ENCODE measurements at regions not wholly inside any gene's neighbourhood (a gene's known extent, or its start where the extent isn't known, plus 50 kb on each side); places are given as distances from the start of the nearest gene placed in this dataset.
"Not testable (repeated sequence)": the region's sequence is repeated elsewhere in the genome, so short reads cannot be mapped to it uniquely, and the experiment has no call there.

DNA sequence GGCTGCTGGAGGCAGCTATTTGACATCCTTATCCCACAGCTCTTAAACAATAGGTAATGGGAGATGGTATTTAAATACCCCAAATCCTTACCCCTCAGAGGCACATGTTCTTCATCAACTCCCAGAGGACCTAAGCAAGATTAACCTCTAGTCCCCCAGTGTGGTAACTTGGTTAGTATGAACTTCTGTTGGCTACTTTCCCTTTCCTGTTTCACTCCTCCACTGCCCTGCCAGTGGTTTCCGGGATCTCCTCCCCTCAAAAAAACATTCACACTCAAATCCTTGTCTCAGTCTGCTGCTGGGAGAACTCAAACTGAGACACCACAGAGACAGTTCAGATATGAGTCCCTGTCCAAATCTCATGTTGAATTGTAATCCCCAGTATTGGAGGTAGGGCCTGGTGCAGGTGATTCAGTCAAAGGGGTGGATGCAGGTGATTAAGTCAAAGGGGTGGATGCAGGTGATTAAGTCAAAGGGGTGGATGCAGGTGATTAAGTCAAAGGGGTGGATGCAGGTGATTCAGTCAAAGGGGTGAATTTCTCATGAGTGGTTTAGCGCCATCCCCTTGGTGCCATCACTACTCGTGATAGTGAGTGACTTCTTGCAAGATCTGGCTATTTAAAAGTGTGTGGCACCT is 335.0 kb upstream of the CTNNB1 start:
- DNase-seq: no peak

DNA sequence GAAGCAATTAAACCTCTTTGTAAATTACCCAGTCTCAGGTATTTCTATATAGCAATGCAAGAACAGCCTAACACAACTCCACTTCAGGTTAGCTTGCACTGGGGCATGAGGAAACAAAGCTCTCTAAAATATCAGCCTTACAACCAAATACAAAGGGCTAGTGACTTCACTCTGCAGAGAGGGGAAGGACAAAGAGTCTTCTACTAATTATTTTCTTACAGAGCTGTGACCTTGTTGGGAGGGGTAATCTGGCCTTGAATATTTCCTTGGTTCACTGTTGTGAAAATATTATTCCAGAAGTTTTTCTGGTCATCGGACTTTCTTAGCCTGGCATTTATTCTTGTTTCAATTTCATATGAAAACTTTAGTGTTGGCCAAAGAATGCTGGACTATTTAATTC is 334.4 kb upstream of the CTNNB1 start:
- DNase-seq: no peak

DNA sequence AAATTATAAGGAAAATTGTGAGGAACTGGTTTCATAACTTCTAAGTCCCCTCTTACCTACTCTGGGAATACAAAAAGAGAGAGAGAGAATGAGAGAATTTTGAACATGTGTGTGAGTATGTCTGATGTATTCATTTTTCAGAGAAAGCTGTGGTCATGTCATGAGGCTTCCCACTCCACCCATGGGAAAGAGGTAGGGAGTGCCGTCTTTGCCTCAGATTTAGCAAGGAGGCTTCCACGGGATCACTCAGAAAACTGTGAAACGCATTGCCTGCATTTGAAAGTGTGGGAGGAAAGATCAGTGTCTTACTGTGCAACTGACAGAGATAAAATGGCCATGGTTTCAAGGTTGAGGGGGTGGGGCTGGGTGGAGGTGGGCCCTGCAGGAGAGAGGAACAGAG is 331.5 kb upstream of the CTNNB1 start:
- DNase-seq: no peak

DNA sequence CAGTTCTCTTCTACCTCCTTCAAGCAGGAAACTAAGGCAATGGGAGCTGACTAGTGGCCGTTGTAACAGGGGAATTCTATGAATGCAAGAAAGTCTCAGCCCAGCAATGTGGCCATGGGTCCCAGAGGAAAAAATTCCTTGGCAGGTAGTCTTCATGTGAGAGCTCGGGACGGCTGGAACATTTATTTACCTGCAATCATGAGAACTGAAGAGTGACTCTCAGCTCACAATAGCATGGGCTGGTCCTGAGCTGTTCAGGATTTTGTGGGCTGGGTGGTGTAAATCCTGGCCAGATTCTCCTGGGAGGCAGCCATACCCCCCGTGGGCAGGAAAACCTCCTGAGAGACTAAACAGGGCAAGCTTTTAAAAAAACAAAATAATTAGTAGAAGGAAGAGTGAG is 330.3 kb upstream of the CTNNB1 start:
- DNase-seq: no peak

DNA sequence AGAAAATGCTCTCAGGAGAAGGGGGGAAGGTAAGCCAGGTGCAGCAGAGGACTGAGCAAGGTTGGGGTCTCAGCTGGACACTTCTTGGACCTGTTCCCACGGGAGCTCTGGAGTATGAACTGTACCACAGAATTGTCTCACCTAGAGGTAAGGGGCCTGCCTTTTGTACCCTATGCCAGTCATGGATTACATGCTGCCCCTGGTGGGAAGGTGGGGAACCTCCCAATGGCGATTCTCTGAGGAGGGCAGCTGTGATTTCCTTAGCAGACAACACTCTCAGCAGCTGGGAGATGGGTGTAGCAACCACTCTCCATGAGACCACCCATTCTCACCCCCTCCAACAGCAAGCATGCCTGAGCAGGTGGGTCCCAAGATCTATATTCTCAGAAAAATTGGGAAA is 329.4 kb upstream of the CTNNB1 start:
- no peak for DNase-seq

DNA sequence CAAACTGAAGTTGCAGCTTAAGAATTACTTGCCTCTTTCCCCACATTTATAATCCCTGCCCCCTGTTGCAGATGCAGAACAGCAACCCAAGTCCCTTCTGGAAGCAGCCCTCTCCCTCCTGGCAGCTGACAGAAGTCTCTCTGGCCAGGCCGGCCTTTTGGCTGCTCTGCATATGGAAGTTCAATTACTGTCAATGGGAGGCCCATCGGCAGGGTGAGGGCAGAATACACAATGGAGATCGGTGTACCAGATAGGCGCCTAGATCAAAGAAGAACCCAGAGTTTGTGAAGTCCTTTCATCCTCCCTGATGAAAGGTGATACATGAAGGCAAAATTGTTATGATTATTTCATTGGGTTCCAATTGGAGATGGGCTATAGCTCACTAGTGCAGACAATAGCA is 327.9 kb upstream of the CTNNB1 start:
- no peak for DNase-seq

DNA sequence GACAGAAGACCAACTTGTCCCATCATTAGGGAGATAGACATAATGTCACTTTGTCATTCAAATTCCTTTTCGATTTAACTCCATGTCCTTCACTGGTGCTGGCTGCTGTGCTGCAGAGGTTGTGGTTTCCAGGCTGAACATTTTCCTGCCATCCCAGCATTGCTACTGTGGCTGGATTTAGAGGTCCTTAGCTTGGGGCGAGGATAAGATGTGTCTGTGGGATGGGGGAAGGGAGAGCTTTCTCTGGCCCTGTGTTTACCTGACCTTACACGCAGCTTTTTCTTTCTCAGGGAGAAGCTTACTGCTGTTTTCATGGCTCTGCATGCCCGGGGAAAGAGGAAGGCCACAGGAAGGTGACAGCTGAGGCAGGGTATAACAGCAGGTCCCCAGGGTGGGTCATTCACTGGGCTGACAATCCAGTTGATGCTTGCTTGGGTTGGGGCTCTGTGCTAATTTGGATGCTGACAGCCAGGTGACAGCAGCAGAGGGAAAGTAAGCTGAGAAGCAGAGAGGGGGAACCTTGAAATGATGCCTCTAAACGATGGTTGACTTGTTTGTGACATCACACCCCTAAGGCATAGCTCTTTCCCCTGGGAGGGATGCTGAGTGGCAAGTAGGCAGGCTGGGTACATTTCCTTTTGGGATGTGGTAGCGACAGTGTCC is 326.9 kb upstream of the CTNNB1 start:
- DNase-seq: no peak

DNA sequence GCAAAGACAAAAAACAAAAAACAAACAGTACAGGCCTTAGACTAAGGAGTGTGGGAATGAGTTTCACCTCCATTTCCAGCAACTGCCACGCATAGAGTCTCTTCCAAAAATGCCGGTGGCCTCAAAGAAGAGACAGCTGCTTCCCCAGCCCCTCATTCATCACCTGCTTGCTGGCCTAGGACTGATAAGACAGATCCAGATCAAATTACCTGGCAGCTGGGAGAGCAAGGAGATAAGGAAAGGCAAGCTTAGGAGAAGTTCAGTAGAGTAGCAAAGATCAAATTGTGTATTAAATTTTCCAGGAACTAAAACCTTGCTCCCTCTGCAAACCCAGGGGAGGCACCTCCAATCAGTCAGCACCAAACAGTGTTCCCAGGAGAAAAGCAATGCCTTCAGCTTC is 325.8 kb upstream of the CTNNB1 start:
- DNase-seq: no peak

DNA sequence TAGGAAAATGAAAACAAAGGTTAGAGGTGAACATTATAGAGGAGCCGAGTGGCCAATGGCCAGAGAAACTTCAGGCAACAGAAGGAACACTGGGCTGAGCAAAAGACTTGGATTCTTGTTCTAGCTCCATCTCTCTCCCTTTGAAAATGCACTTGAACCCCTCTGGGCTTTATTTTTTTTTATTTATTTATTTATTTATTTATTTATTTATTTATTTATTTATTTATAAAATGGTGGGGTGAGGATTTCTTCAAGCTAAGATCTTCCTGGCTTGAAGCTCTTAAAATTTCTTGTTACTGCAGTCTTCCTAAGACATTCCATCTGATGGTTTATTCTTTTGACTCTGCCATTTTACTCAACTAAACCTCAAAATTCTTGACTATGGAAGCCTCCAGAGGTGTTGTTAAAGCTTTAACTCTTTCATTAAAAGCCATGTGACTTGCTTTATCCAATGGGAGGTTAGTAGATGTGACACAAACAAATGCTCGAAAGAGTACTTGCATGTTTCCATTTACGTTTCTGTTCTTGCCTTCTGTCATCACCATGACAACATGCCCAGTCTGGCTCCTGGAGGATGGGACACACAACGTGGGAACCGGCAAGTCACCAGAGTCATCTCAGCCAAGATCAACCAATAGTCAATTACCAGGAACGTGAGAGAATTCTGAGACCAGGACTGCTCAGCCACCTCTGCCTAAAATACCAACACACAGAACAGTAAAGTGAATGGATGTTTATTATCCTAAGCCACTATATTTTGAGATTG is 325.2 kb upstream of the CTNNB1 start:
- DNase-seq: no peak

DNA sequence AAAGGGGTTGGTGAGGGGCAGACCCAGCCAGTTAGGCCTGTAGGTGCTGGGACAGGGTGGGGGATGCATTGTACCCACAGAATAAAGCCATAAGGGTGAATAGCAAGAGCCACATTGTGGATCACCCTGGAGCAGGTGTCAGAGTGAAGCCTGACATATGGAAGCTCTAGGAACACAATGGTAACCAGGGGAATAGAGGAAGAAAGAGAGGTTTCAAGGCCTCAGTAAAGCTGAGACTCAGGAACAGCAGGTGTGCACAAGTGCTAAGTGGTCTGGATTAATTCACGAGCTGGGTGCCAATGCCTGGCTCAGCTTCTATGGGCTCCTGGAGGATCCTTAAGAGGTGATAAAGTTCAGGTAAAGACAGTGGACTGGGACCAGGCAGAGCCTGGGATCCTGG is 323.7 kb upstream of the CTNNB1 start:
- DNase-seq: no peak

DNA sequence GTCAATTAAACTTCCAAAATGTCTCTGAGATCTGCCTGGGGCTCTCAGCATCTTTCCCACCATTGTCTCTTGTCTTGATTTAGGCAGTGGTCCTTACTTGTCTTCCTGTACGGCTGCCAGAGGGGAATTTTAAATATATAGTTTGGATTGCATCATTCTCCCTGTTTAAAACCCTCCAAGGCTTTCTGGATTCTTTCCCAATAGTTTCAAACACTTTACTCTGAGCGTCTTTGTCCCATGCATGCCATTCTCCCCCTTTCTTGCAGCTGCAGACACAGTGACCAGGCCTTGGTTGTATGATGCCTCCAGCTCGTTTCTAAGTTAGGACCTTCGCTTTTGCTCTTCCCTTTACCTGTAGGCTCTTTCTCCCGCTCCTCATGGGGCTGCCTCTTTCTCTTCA is 323.3 kb upstream of the CTNNB1 start:
- DNase-seq: no peak

DNA sequence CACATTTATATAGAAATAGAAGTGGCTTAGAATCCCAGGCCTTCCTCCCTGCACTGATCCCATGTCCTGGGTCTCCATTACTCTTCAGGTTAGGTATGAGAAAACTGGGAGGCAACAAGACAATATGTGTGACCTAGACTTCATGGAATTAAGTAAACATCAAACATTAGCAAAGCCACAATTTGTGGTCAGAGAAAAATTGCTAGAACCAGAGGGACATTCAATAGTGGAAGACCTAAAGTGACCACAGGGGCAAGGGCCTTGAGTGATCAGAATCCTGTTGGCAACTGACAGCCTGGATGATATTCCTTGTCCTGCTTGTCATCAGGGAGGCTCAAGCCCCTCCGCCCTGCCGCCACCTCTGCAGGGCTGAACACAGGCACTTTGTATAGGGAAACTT is 322.8 kb upstream of the CTNNB1 start:
- no peak for DNase-seq

DNA sequence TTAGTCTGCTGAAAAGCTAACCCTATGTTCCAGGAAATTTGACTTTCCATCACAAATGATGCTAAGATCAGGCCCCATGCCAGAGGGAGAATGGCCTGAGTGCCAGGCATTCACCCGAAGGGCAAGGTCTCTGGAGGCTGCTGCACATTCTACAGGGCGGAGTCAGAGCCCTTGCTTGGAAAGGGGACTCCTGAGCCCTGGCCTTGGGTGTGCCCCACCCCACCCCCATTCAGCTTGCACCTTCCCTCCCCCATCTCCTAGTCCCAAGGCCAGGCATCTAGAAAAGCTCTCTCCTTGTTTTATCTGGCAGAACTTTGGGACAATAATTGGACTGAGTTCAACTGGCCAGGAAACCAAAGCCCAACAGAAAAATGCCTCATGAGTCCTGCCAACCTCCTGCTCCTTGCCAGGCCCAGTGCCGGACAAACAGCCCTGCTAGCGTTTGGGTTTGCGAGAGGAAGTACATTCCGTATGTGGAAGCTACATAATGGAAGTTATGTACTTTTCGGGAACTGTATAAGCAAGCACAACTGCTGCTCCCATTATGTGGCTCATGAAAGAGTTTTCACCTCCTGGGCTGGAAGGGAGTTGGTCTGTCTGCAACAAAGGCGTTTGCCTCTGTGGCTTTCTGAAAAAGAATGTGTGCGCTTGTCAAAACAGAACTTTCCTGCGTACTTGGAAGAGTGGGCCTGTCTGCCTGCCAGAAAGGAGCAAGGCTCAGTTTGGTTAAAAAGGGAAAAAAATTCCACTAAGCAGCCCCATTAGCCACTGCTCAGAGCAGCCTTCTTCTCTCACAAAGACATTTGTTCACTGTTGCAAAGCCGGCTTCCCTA is 321.5 kb upstream of the CTNNB1 start:
- DNase-seq: no peak

DNA sequence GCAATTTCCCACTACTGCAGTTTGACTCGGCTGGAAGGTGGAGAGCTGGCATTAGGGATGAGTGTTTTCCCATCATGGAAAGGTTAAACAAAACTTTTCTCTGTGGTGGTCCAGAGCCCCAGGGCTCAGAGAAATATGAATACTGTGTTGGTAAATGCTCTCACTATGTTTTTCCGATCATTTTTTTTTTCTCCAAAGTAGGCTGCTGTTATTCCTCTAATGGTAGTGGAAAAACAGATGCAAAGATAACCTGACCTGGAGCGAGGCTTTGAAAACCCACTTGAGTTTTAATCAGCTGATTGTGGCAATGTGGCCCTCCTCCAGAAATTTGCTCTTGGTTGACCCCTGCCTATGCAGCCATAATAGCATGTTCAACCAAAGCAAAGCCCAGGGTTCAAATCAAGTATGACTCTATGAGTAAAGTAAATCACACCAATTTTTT is 320.8 kb upstream of the CTNNB1 start:
- DNase-seq: no peak

DNA sequence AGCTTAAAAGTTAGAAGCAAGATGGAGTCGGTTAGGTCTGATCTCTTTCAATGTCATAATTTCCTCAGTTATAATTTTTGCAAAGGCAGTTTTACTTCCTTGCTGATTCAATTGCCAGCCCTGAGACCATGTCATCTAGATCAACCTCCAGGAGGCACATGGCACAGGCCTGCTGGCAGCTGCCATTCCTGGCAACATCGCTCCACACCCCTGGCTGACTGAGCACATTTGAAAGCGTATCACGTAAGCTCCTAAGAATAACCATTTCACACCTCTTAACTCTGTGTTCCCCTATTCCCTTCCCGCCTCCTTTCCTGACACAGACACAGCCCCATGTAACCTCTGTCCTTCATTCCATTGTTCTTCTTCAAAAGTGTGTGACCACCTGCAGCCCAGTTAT is 313.9 kb upstream of the CTNNB1 start:
- DNase-seq: no peak

DNA sequence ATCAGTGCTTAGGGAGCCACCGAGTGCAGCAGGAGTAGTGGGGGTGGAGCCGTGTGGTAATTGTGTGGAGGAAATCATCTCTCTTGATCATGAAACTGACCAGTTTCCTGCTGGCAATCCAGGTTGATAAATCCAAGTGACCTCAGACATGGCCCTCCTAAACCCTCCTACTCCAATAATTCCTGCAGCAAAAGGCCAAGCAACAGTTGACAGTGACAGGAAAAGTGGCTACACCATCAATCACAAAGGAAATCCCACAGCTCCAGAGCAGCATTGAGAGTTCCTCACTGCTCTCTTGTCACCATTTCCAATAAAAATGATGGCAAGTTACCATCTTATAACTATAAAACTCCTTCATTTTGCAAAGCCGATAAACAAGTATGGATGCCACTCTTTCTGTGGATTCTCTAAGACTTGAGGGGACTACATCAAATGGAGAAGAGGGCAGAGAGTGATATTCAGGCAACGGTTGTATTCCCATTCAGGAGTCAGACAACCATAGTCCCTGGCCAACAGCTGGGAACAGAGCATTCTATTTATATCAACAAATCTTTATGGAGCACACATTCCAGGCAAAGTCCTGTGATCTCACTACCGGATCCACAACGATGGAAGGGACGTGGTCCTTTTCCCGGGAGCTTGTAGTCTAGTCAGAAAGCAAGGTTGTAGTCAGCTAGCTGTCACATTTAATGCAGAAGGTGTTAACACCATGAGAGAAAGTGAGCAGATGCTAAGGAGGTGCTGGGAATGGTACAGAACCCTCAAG is 312.5 kb upstream of the CTNNB1 start:
- DNase-seq: no peak

DNA sequence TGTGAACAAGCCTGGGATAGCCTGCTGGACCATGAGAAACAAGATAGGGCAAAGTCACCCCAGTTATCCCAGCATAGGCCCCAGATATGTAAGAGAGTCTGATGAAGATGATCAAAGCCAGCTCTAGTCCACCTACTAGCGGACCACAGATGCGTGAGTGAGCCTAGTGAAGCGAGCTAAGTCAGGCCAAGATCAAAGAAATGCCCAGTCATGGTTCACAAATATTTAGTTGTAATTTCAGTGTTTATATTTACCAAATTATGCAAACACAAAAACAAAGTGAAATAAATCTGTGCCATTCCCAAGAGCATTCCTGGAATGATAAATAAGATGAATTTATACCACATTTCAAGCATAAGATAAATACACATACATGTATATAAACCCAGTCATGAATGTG is 308.1 kb upstream of the CTNNB1 start:
- no peak for DNase-seq

DNA sequence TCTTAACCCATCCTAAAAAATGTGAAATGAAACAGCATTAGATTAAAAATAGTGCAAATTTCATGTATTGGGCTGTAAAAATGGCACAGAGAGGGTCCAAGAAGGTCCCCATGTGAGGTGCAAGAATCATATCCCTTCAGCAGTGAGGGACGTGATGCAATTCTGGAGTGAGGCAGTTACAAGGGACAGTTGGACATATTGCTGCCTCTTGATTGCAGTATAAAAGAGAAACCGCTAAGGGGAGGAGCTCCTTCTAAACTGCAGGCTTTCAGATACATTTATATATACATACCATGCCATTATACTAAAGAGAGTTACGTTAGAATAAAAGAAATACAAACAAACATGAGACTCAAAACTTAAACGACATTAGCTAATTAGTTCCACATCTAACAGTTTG is 304.2 kb upstream of the CTNNB1 start:
- no peak for DNase-seq

DNA sequence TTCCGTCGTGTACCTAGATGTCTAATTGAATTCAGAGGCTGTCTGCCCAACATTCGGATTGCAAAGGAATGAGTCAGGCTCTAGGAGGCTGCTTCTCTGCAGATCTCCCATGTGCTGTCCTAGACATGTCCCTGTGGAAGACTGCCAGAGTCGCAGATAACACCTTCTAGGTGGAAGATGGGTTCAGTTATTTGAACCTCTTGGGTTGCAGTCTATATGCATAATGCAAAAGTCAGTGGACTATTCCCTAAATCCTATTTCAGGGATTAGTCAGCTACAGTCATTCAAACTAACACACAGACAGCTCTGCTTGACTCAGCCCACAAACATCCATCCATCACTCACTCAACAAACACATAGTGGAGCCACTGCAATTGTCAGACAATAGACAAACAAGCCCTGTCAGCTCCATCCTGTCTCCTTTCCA is 300.0 kb upstream of the CTNNB1 start:
- no peak for DNase-seq

DNA sequence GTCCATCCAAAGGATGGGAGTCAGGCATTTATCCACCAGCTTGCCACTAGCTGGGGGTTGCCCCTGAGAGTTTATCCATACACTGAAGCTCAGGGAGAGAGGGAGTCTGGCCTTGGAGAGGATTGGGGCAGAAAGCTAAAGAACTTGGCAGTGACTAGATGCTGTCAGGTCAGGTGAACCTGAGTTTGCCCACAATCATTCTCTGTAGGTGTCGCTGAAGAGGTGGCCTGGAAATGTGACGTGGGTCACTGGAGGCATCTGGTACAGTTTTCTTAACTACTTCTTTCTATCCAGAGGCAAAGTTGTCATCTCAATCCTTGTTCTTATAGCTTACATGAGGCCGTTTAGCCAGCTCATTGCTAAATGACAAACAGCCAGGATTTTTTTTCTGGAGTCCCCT is 298.0 kb upstream of the CTNNB1 start:
- DNase-seq: no peak

DNA sequence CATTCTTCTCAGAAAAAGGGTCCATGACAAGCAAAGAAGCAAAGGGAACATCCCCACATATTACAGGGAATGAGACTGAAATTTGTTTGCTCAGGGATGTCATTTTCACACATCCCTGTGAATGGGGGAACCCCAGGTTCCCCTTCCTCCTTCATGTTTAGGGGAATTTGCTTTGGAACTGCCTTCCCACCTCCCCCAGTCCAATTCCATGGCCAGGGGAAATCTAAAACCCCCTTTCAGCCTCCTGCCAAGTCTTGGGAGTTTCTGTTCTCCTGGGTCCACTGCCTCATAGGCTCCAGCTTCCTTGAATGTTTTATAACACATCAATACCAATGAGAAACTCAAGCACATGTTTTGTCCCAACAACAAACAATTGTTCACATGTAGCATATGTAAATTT is 297.5 kb upstream of the CTNNB1 start:
- no peak for DNase-seq

DNA sequence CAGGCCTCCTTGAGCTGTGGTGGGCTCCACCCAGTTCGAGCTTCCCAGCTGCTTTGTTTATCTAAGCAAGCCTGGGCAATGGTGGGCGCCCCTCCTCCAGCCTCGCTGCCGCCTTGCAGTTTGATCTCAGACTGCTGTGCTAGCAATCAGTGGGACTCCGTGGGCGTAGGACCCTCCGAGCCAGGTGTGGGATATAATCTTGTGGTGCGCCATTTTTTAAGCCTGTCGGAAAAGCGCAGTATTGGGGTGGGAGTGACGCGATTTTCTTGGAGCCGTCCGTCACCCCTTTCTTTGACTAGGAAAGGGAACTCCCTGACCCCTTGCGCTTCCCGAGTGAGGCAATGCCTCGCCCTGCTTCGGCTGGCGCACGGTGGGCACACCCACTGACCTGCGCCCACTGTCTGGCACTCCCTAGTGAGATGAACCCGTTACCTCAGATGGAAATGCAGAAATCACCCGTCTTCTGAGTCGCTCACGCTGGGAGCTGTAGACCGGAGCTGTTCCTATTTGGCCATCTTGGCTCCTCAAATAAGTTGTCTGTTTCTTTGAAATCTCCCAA is 291.3 kb upstream of the CTNNB1 start:
- DNase-seq: not testable (repeated sequence)

All from HCEC 1CT (cell line).